HG03460 (cell line): ENCODE measurements at regions not wholly inside any gene's neighbourhood (a gene's known extent, or its start where the extent isn't known, plus 50 kb on each side); places are given as distances from the start of the nearest gene placed in this dataset.
A peak's percentile ranks its signal among the peaks of the same experiment; 100 is the strongest.

Source experiments
- ATAC-seq: cut with Tn5 transposase; IDR thresholded peaks from one replicate; pipeline ENCODE4 v1.9.1; 2021; ENCODE audit not compliant: unreplicated experiment

- ATAC-seq: no peak
Observed at GRCh38 chr5:146940295-146940694, 61.7 kb upstream of the PPP2R2B start.

- no peak for ATAC-seq
Observed at GRCh38 chr5:146944019-146944418, 65.5 kb upstream of the PPP2R2B start.

- ATAC-seq: no peak
Observed at GRCh38 chr5:146944764-146945616, 66.4 kb upstream of the PPP2R2B start.

- ATAC-seq: no peak
Observed at GRCh38 chr5:146945617-146946084, 67.1 kb upstream of the PPP2R2B start.

- ATAC-seq: no peak
Observed at GRCh38 chr5:146947181-146947941, 68.8 kb upstream of the PPP2R2B start.

GRCh38 chr5:146948666-146949065 is 70.1 kb upstream of the PPP2R2B start:
- no peak for ATAC-seq

GRCh38 chr5:146952168-146952567 is 73.6 kb upstream of the PPP2R2B start:
- no peak for ATAC-seq

- no peak for ATAC-seq
Observed at GRCh38 chr5:146956217-146956616, 77.7 kb upstream of the PPP2R2B start.

GRCh38 chr5:146959360-146959759 is 80.8 kb upstream of the PPP2R2B start:
- no peak for ATAC-seq

- no peak for ATAC-seq
Observed at GRCh38 chr5:146962801-146963355, 84.3 kb upstream of the PPP2R2B start.

- ATAC-seq: peak; percentile 90
Observed at GRCh38 chr5:146965761-146966659, 87.5 kb upstream of the PPP2R2B start.

- no peak for ATAC-seq
Observed at GRCh38 chr5:146967646-146968045, 89.1 kb upstream of the PPP2R2B start.

- ATAC-seq: no peak
Observed at GRCh38 chr5:146971401-146971800, 92.8 kb upstream of the PPP2R2B start.

GRCh38 chr5:146986469-146986868 is 107.9 kb upstream of the PPP2R2B start:
- no peak for ATAC-seq

- no peak for ATAC-seq
Observed at GRCh38 chr5:146993876-146994530, 115.4 kb upstream of the PPP2R2B start.

- ATAC-seq: no peak
Observed at GRCh38 chr5:146995878-146996277, 117.3 kb upstream of the PPP2R2B start.

GRCh38 chr5:147015405-147015804 is 136.8 kb upstream of the PPP2R2B start:
- no peak for ATAC-seq

- no peak for ATAC-seq
Observed at GRCh38 chr5:147017191-147017590, 138.6 kb upstream of the PPP2R2B start.

- ATAC-seq: no peak
Observed at GRCh38 chr5:147017621-147018020, 139.1 kb upstream of the PPP2R2B start.

- no peak for ATAC-seq
Observed at GRCh38 chr5:147018812-147019211, 140.3 kb upstream of the PPP2R2B start.
